ENCODE measurements at regions not wholly inside any gene's neighbourhood (a gene's known extent, or its start where the extent isn't known, plus 50 kb on each side); places are given as distances from the start of the nearest gene placed in this dataset.

DNA sequence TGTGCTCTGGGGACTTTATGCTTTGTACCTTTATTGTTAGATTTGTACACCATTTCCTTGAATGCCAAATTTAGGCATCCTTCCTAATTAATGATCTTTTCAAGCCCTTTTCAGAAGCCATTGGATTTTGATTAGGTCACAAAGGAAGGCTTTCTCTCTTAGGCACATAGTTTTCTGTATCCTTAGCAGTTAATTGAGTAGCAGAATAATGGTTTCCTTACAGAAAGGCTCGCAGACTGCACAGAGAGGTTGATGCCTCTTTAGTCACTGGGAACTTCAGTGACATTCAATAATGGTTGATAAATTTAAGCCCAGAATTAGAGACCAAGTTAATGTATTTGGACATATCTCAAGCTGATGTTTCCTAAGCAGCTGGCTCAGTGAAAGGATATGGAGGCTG is 139.1 kb upstream of the VGLL2 start:
- H3K9me3 ChIP-seq (ENCODE audit: insufficient read depth, low read length, severe bottlenecking), result no peaks in the 10 kb centered on the region
- H3K9ac ChIP-seq (ENCODE audit: low read depth, low read length), result no peak overlapping the region
- no peak for TF ChIP-seq EZH2 (IDR thresholded peaks at IDR 0.05; ENCODE audit: borderline replicate concordance, low read depth, low read length, severe bottlenecking)
- no peak for TF ChIP-seq CTCF (IDR thresholded peaks at IDR 0.05; ENCODE audit: borderline replicate concordance, extremely low read depth, low read length, poor library complexity, severe bottlenecking)
- no peaks in the 10 kb centered on the region for H3K36me3 ChIP-seq (ENCODE audit: insufficient read depth, low read length)
- no peak overlapping the region for H2AFZ ChIP-seq (ENCODE audit: low read depth, low read length)
- H3K4me3 ChIP-seq (ENCODE audit: low read depth in 1 of 2, low read length in 2 of 2), result no peak overlapping the region
- ATAC-seq (ENCODE audit: insufficient read depth, low read depth), result no peak
- H3K27me3 ChIP-seq (ENCODE audit: insufficient read depth, low read length, poor library complexity), result no peaks in the 10 kb centered on the region
- H4K20me1 ChIP-seq (ENCODE audit: insufficient read depth, low read length), result no peaks in the 10 kb centered on the region
- no peaks in the 10 kb centered on the region for H3K79me2 ChIP-seq (ENCODE audit: insufficient read depth, low read length)
- H3K4me1 ChIP-seq (ENCODE audit: insufficient read depth, low read length), result no peaks in the 10 kb centered on the region
- no peak overlapping the region for H3K4me2 ChIP-seq (ENCODE audit: insufficient read depth, low read length)
- DNase-seq, result no peak
- no peak overlapping the region for H3K27ac ChIP-seq (ENCODE audit: low read length)

- no peak overlapping the region for H3K9ac ChIP-seq (ENCODE audit: low read depth, low read length)
- no peak overlapping the region for H2AFZ ChIP-seq (ENCODE audit: low read depth, low read length)
- no peak overlapping the region for H3K27ac ChIP-seq (ENCODE audit: low read length)
- DNase-seq (no peak), ATAC-seq (ENCODE audit: insufficient read depth, low read depth) (no peak)
- H3K4me1 ChIP-seq (ENCODE audit: insufficient read depth, low read length), result no peaks in the 10 kb centered on the region
- H3K36me3 ChIP-seq (ENCODE audit: insufficient read depth, low read length), result no peaks in the 10 kb centered on the region
- H3K9me3 ChIP-seq (ENCODE audit: insufficient read depth, low read length, severe bottlenecking), result no peaks in the 10 kb centered on the region
- H4K20me1 ChIP-seq (ENCODE audit: insufficient read depth, low read length), result no peaks in the 10 kb centered on the region
- no peaks in the 10 kb centered on the region for H3K79me2 ChIP-seq (ENCODE audit: insufficient read depth, low read length)
- no peak overlapping the region for H3K4me3 ChIP-seq (ENCODE audit: low read depth in 1 of 2, low read length in 2 of 2)
- no peak overlapping the region for H3K4me2 ChIP-seq (ENCODE audit: insufficient read depth, low read length)
- no peak for TF ChIP-seq EZH2 (IDR thresholded peaks at IDR 0.05; ENCODE audit: borderline replicate concordance, low read depth, low read length, severe bottlenecking)
- TF ChIP-seq CTCF (IDR thresholded peaks at IDR 0.05; ENCODE audit: borderline replicate concordance, extremely low read depth, low read length, poor library complexity, severe bottlenecking), result no peak
- no peaks in the 10 kb centered on the region for H3K27me3 ChIP-seq (ENCODE audit: insufficient read depth, low read length, poor library complexity)
Observed at GRCh38 chr6:117128052-117128451, 137.3 kb upstream of the VGLL2 start.

DNA sequence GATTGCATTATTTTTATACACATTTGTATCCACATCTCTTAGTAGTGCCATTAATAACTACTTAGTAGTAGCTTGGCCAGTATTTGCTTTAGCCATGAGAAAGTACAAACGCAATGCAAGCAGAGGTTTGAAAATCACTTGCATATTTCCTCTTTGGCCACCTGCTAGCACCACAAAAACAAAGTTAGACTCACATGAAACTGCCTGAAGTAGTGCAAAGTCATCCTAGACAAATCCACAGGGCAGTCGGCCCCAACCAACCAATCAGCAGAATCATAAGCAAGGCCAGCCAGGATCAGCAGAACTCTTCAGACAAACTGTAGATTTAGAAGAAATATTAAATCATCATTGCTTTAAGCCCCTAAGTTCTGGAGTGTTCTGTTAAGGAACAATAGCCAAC is 135.2 kb upstream of the VGLL2 start:
- Histone ChIP-seq H3K36me3 (ENCODE audit: insufficient read depth, low read length) (no peaks in the 10 kb centered on the region), H3K27me3 (ENCODE audit: insufficient read depth, low read length, poor library complexity) (no peaks in the 10 kb centered on the region), H3K9ac (ENCODE audit: low read depth, low read length) (no peak overlapping the region), H3K27ac (ENCODE audit: low read length) (no peak overlapping the region), H3K79me2 (ENCODE audit: insufficient read depth, low read length) (no peaks in the 10 kb centered on the region), H3K4me2 (ENCODE audit: insufficient read depth, low read length) (no peak overlapping the region), H4K20me1 (ENCODE audit: insufficient read depth, low read length) (no peaks in the 10 kb centered on the region), H3K4me1 (ENCODE audit: insufficient read depth, low read length) (no peaks in the 10 kb centered on the region), H3K9me3 (ENCODE audit: insufficient read depth, low read length, severe bottlenecking) (no peaks in the 10 kb centered on the region), H3K4me3 (ENCODE audit: low read depth in 1 of 2, low read length in 2 of 2) (no peak overlapping the region), H2AFZ (ENCODE audit: low read depth, low read length) (no peak overlapping the region)
- ATAC-seq (ENCODE audit: insufficient read depth, low read depth) (no peak), DNase-seq (no peak)
- TF ChIP-seq EZH2 (IDR thresholded peaks at IDR 0.05; ENCODE audit: borderline replicate concordance, low read depth, low read length, severe bottlenecking) (no peak), CTCF (IDR thresholded peaks at IDR 0.05; ENCODE audit: borderline replicate concordance, extremely low read depth, low read length, poor library complexity, severe bottlenecking) (no peak)

DNA sequence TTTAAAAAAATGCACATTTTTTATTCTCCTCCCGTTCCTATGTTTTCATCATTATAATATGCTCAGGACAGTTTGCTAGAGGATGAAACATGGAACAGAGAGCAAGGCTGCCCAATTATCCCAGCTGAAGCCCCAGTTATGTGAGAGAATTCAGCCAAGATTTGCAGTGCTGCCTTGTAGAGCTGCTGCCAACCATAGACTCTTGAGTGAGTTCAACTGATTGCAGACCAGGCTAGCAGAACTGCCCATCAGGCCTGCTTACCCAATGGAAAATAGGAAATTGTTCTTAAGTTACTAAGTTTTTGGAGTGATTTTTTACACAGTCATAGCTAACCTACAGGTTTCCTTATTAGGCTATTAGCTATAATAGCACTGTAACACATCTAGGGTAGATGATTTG is 128.7 kb upstream of the VGLL2 start:
- Histone ChIP-seq H3K36me3 (ENCODE audit: insufficient read depth, low read length) (no peaks in the 10 kb centered on the region), H4K20me1 (ENCODE audit: insufficient read depth, low read length) (no peaks in the 10 kb centered on the region)

More for the DNA sequence above, 128.7 kb upstream of the VGLL2 start:
- Histone ChIP-seq H3K79me2 (ENCODE audit: insufficient read depth, low read length) (no peaks in the 10 kb centered on the region), H3K4me3 (ENCODE audit: low read depth in 1 of 2, low read length in 2 of 2) (no peak overlapping the region), H3K4me1 (ENCODE audit: insufficient read depth, low read length) (no peaks in the 10 kb centered on the region), H3K27me3 (ENCODE audit: insufficient read depth, low read length, poor library complexity) (no peaks in the 10 kb centered on the region), H2AFZ (ENCODE audit: low read depth, low read length) (no peak overlapping the region), H3K27ac (ENCODE audit: low read length) (no peak overlapping the region), H3K9me3 (ENCODE audit: insufficient read depth, low read length, severe bottlenecking) (no peaks in the 10 kb centered on the region), H3K9ac (ENCODE audit: low read depth, low read length) (no peak overlapping the region), H3K4me2 (ENCODE audit: insufficient read depth, low read length) (no peak overlapping the region)
- no peak for DNase-seq
- TF ChIP-seq CTCF (IDR thresholded peaks at IDR 0.05; ENCODE audit: borderline replicate concordance, extremely low read depth, low read length, poor library complexity, severe bottlenecking) (no peak), EZH2 (IDR thresholded peaks at IDR 0.05; ENCODE audit: borderline replicate concordance, low read depth, low read length, severe bottlenecking) (no peak)
- ATAC-seq (ENCODE audit: insufficient read depth, low read depth), result no peak
